SK-N-MC (cell line): ENCODE measurements at regions not wholly inside any gene's neighbourhood (a gene's known extent, or its start where the extent isn't known, plus 50 kb on each side); places are given as distances from the start of the nearest gene placed in this dataset.

ENCODE experiments used
- EZH2 ChIP-seq: fragments of 200-600 bp; sonication (generic); IDR thresholded peaks from one replicate; pipeline ENCODE4 v1.6.1; 2017; ENCODE audit warnings: antibody characterized with exemption
- POLR2AphosphoS5 ChIP-seq: IDR thresholded peaks from 2 replicates; pipeline ENCODE4 v1.6.1; 2012; ENCODE audit warnings: mild to moderate bottlenecking, low read depth, low read length, borderline replicate concordance

DNA sequence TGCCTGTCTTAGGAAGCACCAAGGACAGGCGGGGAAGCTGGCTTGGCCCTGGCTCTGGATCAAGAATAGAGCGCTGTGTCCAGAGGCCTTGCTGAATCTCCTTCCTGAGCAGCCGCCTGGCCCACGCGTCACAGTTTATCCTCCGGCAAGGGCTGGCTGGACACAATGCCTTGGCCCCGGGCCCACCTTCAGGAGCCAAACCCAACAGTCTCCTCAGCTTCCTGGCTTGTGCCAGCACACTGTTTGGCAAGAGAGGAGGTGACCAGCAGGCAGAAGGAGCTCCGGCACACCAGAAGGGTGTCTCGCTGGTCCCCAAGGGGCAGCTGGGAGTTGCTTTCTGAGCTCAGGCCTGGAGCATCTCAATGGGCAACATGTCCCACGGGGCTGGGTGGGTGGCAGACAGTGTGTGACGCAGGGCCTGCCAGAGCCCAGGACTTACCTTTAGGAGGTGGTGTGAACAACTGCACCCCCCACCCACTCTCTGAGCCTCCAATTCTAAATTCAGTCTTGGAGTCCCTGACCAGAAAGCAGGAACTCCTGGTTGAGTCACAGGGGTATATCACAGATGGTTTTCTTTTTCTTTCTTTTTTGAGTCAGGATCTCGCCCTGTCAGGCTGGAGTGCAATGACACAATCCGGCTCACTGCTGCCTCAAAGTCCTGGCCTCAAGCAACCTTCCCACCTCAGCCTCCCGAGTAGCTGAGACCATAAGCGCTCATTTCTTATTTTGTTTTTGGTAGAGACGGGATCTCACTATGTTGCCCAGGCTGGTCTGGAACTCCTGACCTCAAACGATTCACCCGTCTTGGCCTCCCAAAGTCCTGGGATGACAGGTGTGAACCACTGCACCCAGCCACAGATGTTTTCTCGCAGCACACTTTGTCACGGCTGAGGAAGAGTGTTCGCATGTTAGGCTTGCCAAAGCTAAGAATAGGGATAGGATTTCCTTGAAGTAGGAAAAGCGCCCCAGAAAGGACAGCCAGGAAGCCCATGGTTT, 361.2 kb downstream of the BCOR start:
- no peak for TF ChIP-seq POLR2AphosphoS5
- no peak for TF ChIP-seq EZH2
